ENCODE measurements at regions not wholly inside any gene's neighbourhood (a gene's known extent, or its start where the extent isn't known, plus 50 kb on each side); places are given as distances from the start of the nearest gene placed in this dataset.
"Not testable (repeated sequence)": the region's sequence is repeated elsewhere in the genome, so short reads cannot be mapped to it uniquely, and the experiment has no call there.

GRCh38 chr11:71638801-71639519 is 56.3 kb upstream of the KRTAP5-11 start:
- DNase-seq (ENCODE audit: low read depth), result peak; percentile 12

GRCh38 chr11:71639520-71639849 is 56.8 kb upstream of the KRTAP5-11 start:
- DNase-seq (ENCODE audit: low read depth), result peak; percentile 3

GRCh38 chr11:71639916-71640315 is 57.2 kb upstream of the KRTAP5-11 start:
- not testable (repeated sequence) for DNase-seq (ENCODE audit: low read depth)

DNA sequence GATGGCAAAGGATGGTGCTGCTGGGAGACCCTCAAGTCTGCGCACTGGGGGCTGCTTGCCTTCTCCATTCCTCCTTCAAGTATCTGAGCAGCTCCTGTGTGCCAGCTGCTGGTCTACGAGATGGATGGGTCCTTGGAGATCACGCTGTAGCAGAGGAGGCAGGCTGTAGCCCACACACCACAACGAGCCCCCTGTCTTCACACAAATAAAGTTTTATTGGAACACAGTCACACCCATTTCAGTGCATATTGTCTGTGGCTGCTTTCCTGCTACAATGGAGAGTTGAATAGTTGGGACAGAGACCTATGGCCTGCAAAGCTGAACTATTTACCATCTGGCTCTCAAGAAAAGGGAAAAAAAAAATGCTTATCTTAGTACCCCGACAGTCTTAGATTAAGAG is 64.4 kb upstream of the KRTAP5-11 start:
- not testable (repeated sequence) for DNase-seq (ENCODE audit: low read depth)

GRCh38 chr11:71652998-71653397 is 70.3 kb upstream of the KRTAP5-11 start:
- not testable (repeated sequence) for DNase-seq (ENCODE audit: low read depth)

GRCh38 chr11:71654423-71654822 is 71.7 kb upstream of the KRTAP5-11 start:
- DNase-seq (ENCODE audit: low read depth), result not testable (repeated sequence)

GRCh38 chr11:71655041-71655440 is 72.4 kb upstream of the KRTAP5-11 start:
- not testable (repeated sequence) for DNase-seq (ENCODE audit: low read depth)

- DNase-seq (ENCODE audit: low read depth), result not testable (repeated sequence)
These were observed 73.8 kb upstream of the KRTAP5-11 start for GRCh38 chr11:71656513-71656912.

GRCh38 chr11:71664941-71665340 is 82.3 kb upstream of the KRTAP5-11 start:
- DNase-seq (ENCODE audit: low read depth), result not testable (repeated sequence)

DNA sequence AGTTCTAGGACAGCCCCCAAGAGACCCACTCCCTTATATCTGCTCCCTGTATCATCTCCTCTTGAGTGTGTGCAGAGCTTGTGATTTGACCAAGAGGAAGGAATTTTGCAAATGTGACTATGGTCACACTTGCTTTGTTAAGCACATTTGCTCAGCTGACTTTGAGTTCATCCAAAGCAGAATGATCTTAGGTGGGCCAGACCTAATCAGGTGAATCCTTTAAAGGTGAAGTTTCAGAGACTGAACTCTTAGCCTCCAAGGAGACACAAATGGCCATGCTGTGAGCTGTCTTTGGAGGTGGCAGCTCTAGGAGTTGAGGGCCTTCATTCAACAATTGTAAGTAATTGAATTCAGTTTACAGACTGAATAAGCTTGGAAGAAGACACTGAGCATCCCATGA is 115.4 kb upstream of the KRTAP5-11 start:
- DNase-seq (ENCODE audit: low read depth), result not testable (repeated sequence)

DNA sequence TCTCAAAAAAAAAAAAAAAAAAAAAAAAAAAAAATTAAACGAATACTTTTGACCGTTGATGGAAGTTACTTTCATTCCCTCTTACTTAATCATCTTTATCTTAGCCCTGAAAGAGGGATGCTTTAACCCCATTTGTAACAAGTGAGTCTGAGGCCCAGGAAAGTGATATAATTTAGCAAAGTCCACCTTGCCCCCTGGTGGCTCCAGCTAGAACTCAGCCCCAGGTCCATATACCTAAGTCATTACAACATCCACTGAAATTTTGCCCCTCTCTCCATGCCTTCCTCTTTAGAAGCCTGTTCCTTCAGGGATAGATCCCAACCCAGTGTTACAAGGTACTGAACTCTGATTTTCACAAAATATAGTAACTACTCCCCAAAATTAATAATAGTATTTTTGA is 116.3 kb upstream of the KRTAP5-11 start:
- peak; percentile 9 for DNase-seq (ENCODE audit: low read depth)

DNA sequence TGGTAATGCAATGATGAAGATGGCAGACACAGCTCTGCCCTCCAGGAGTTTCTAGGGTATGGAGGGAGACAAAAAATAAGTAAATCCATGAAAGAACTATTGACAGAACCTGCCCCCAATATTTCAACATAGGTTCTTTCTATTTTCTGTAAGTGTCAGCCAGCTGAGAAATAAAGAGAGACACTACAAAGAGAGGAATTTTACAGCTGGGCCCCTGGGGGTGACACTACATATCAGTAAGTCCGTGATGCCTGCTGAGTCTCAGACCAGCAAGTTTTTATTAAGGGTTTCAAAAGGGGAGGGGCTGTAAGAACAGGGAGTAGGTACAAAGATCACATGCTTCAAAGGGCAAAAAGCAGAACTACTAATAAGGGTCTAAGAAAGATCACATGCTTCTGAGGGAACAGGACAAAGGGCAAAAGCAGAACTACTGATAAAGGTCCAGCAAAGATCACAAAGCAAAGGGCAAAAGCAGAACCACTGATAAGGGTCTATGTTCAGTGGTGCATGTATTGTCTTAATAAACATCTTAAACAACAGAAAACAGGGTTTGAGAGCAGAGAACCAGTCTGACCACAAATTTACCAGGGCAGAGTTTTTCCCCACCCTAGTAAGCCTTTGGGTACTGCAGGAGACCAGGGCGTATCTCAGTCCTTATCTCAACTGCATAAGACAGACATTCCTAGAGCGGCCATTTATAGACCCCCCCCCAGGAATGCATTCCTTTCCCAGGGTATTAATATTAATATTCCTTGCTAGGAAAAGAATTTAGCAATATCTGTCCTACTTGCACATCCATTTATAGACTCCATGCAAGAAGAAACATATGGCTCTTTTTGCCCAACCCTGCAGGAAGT is 119.0 kb upstream of the KRTAP5-11 start:
- DNase-seq (ENCODE audit: low read depth), result not testable (repeated sequence)

DNA sequence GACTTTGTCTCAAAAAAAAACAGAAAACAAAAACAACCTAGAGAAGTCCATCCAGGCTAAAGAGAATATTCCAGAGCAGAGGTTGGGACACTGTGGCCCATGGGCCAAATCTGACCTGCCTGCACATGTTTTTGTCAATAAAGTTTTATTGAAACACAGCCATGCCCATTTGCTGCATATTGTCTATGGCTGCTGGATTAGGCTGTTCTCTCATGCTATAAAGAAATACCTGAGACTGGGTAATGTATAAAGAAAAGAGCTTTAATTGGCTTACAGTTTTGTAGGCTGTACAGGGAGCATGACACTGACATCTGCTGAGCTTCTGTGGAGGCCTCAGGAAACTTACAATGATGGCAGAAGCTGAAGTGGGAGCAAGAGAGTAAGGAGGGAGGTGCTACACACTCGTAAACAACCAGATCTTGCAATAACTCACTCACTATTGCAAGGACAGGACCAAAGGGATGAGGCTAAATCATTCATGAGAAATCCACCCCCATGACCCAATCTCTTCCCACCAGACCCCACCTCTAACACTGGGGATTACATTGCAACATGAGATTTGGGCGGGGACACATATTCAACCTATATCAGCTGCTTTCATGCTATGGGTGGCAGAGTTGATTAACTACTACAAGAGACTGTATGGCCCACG is 122.5 kb upstream of the KRTAP5-11 start:
- not testable (repeated sequence) for DNase-seq (ENCODE audit: low read depth)

DNA sequence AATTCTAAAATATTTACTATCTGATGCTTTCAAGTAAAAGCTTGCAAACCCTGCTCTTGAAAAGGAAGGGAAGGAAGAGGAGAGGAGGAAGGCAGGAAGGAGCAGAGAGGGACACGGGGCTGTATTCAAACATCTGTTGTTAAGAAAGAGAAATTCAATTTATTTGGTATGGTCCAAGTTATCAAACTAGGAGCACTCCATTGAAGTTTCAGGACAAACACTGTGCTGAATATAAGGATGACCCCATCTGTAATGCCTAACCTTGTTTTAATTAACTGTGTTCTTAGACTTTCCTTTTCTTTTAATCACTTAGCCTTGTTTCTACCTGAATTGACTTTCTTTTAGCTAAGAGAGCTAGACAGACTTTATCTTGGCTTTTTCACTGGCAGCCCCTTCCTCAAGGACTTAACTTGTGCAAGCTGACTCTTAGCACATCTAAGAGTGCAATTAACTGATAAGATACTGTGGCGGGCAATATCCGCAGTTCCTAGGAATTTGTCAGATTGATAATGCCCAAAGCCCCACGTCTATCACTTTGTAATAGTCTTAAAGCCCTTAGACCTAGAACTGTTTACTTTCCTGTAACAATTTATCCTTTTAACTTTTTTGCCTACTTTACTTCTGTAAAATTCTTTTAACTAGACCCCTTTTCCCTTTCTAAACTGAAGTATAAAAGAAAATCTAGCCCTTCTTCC is 123.2 kb upstream of the KRTAP5-11 start:
- not testable (repeated sequence) for DNase-seq (ENCODE audit: low read depth)

DNA sequence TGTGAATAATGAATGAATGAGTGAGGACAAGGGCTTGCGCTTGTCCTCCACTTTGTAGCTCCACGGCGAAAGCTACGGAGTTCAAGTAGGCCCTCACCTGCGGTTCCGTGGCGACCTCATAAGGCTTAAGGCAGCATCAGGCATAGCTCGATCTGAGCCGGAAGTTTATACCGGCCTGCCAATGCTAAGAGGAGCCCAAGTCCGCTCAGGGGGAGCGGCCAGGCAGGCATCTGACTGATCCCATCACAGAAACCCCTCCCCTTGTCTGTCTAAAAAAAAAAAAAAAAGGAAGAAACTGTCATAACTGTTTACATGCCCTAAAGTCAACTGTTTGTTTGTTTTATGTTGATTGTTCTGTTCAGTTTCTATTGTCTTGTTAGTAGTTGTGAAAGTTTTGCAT is 124.4 kb upstream of the KRTAP5-11 start:
- DNase-seq (ENCODE audit: low read depth), result not testable (repeated sequence)

DNA sequence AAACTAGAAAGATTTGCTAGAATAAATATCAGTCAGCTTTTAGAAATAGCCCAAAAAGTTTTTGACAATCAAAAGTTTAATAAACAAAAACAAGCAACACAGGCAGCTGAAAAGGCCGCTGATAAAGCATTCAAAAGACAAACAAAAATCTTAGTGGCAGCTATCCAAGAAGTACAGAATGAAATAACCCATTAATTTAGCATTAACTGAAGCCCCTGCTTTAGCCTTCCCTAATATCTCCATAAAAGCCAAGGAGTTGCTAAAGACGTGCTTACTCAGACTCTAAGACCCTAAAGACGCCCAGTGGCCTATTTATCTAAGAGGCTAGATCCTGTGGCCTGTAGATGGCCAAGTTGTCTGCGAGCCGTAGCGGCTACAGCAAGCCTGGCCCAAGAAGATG is 123.5 kb upstream of the DEFB108B start:
- DNase-seq (ENCODE audit: low read depth), result not testable (repeated sequence)

DNA sequence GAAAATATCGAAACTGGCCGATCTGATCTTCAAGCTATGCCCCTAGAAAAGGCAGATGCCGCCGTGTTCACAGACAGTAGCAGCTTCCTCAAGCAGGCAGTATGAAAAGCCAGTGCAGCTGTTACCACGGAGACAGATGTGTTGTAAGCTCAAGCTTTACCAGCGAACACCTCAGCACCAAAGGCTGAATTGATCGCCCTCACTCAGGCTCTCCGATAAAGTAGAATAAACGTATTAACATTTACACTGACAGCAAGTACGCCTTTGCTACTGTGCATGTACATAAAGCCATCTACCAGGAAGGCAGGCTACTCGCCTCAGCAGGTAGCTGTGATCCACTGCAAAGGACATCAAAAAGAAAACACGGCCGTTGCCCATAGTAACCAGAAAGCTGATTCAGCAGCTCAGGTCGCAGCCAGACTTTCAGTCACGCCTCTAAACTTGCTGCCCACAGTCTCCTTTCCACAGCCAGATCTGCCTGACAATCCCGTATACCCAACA is 122.8 kb upstream of the DEFB108B start:
- DNase-seq (ENCODE audit: low read depth), result not testable (repeated sequence)

- DNase-seq (ENCODE audit: low read depth), result not testable (repeated sequence)
These were observed 122.2 kb upstream of the DEFB108B start for GRCh38 chr11:71710701-71711385.

DNA sequence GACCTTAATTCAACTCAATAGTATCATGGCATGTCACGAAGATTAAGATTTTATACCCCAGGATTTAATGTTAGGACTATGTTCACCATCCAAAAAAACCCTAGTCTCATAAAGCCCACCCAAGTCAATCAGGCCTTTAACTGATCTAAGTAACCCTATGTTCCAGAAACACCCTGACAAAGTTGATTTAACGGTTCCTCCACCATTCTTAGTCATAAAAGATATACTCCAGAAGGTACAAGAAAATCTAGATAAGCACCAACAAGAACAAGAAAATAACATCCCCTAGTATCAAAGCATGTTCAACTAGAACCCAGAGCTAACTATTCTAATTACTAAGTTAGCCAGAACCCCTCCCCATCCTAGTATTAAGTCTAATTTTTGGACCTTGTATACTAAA is 120.7 kb upstream of the DEFB108B start:
- DNase-seq (ENCODE audit: low read depth), result not testable (repeated sequence)

GRCh38 chr11:71712846-71713245 is 120.2 kb upstream of the DEFB108B start:
- not testable (repeated sequence) for DNase-seq (ENCODE audit: low read depth)

GRCh38 chr11:71714510-71714909 is 118.5 kb upstream of the DEFB108B start:
- DNase-seq (ENCODE audit: low read depth), result not testable (repeated sequence)
